ENCODE measurements at regions not wholly inside any gene's neighbourhood (a gene's known extent, or its start where the extent isn't known, plus 50 kb on each side); places are given as distances from the start of the nearest gene placed in this dataset.

GRCh38 chr13:18948664-18949488 is 232.7 kb downstream of the TUBA3C start:
- Histone ChIP-seq H3K27me3 (ENCODE audit: insufficient read depth, poor library complexity, severe bottlenecking) (no peaks in the 10 kb centered on the region), H3K27ac (replicated peaks) (no peak overlapping the region), H3K4me3 (replicated peaks; ENCODE audit: insufficient read depth, low read length) (no peak overlapping the region)
- TF ChIP-seq GABPA (IDR thresholded peaks at IDR 0.05; ENCODE audit: low read depth) (no peak), SPI1 (IDR thresholded peaks at IDR 0.05; ENCODE audit: borderline replicate concordance, low read depth) (no peak), POLR2AphosphoS5 (IDR thresholded peaks at IDR 0.05; ENCODE audit: low read depth) (no peak), CTCF (IDR thresholded peaks at IDR 0.05; ENCODE audit: insufficient read depth, low read length) (no peak), REST (IDR thresholded peaks at IDR 0.05; ENCODE audit: insufficient replicate concordance, low read depth) (no peak)
- no peak for DNase-seq (ENCODE audit: low read depth in 1 of 2, low spot score in 1 of 2)

- Histone ChIP-seq H3K27me3 (ENCODE audit: insufficient read depth, poor library complexity, severe bottlenecking) (no peaks in the 10 kb centered on the region), H3K27ac (replicated peaks) (no peak overlapping the region), H3K4me3 (replicated peaks; ENCODE audit: insufficient read depth, low read length) (no peak overlapping the region)
- no peak for DNase-seq (ENCODE audit: low read depth in 1 of 2, low spot score in 1 of 2)
- TF ChIP-seq SPI1 (IDR thresholded peaks at IDR 0.05; ENCODE audit: borderline replicate concordance, low read depth) (no peak), GABPA (IDR thresholded peaks at IDR 0.05; ENCODE audit: low read depth) (no peak), REST (IDR thresholded peaks at IDR 0.05; ENCODE audit: insufficient replicate concordance, low read depth) (no peak), POLR2AphosphoS5 (IDR thresholded peaks at IDR 0.05; ENCODE audit: low read depth) (no peak), CTCF (IDR thresholded peaks at IDR 0.05; ENCODE audit: insufficient read depth, low read length) (no peak)
Measured at GRCh38 chr13:18948012-18948663, 233.5 kb downstream of the TUBA3C start.

GRCh38 chr13:18947376-18947977 is 234.1 kb downstream of the TUBA3C start:
- Histone ChIP-seq H3K27ac (replicated peaks) (no peak overlapping the region), H3K4me3 (replicated peaks; ENCODE audit: insufficient read depth, low read length) (no peak overlapping the region), H3K27me3 (ENCODE audit: insufficient read depth, poor library complexity, severe bottlenecking) (no peaks in the 10 kb centered on the region)
- no peak for TF ChIP-seq REST (IDR thresholded peaks at IDR 0.05; ENCODE audit: insufficient replicate concordance, low read depth)
- TF ChIP-seq GABPA (IDR thresholded peaks at IDR 0.05; ENCODE audit: low read depth): no peak
- no peak for TF ChIP-seq CTCF (IDR thresholded peaks at IDR 0.05; ENCODE audit: insufficient read depth, low read length)
- TF ChIP-seq POLR2AphosphoS5 (IDR thresholded peaks at IDR 0.05; ENCODE audit: low read depth): no peak
- TF ChIP-seq SPI1 (IDR thresholded peaks at IDR 0.05; ENCODE audit: borderline replicate concordance, low read depth): no peak
- DNase-seq (ENCODE audit: low read depth in 1 of 2, low spot score in 1 of 2): no peak
